Panc1 (cell line): ENCODE measurements at regions not wholly inside any gene's neighbourhood (a gene's known extent, or its start where the extent isn't known, plus 50 kb on each side); places are given as distances from the start of the nearest gene placed in this dataset.

Experiments used
- ATAC-seq: fragments of 200-7000 bp; cut with Tn5 transposase; 2 replicates; pipeline ENCODE4 v1.9.1; 2020; ENCODE audit warnings: mild to moderate bottlenecking, moderate library complexity
- BruUV-seq: library from RNA; stranded (reverse); fragments of 400-500 nt; replicated peaks from 2 replicates; lab custom pipeline; 2021; lab: Mats Ljungman, UMichigan
- CTCF ChIA-PET: fragments of 300-600 bp; sonication (Branson Sonifier 250); formaldehyde crosslinking; loops from one replicate; lab custom pipeline; 2022; ENCODE audit warnings: antibody characterized with exemption; lab: Charles Lee
- POLR2A ChIA-PET: fragments of 300-600 bp; sonication (Branson Sonifier 250); formaldehyde crosslinking; loops from one replicate; lab custom pipeline; 2022; ENCODE audit warnings: antibody characterized with exemption; lab: Charles Lee
- DNase-seq: peaks from one replicate; pipeline ENCODE4 v3.0.0-alpha.2; 2010; ENCODE audit warnings: low read depth, low spot score
- H3K27ac ChIP-seq: 2 replicates; pipeline ENCODE4 v1.5.1; 2011; ENCODE audit warnings: mild to moderate bottlenecking, low read length, inconsistent platforms
- H3K27me3 ChIP-seq: fragments of 200-500 bp; sonication (Bioruptor generic); 2 replicates; pipeline ENCODE4 v1.6.0; 2014; ENCODE audit warnings: low read length, inconsistent platforms; ENCODE audit not compliant: control insufficient read depth, insufficient read depth
- H3K36me3 ChIP-seq: fragments of 200-500 bp; sonication (Bioruptor generic); 2 replicates; pipeline ENCODE4 v1.5.1; 2014; ENCODE audit warnings: inconsistent platforms, mild to moderate bottlenecking, low read length, moderate library complexity; ENCODE audit not compliant: control insufficient read depth, insufficient read depth
- H3K4me1 ChIP-seq: 2 replicates; pipeline ENCODE4 v1.5.1; 2011; ENCODE audit warnings: inconsistent platforms, mild to moderate bottlenecking, low read length, moderate library complexity; ENCODE audit not compliant: control insufficient read depth, insufficient read depth
- H3K4me3 ChIP-seq, 2 experiments: 2 replicates each; pipeline ENCODE4 v1.5.1; 2011 to 2012; ENCODE audit warnings: low read depth in 2 of 2, low read length in 2 of 2, mild to moderate bottlenecking in 2 of 2, inconsistent platforms in 1 of 2, moderate library complexity in 1 of 2
- H3K9me3 ChIP-seq: fragments of 200-500 bp; sonication (Bioruptor generic); 2 replicates; pipeline ENCODE4 v1.5.1; 2014; ENCODE audit warnings: low read depth, mild to moderate bottlenecking, inconsistent platforms, low read length, moderate library complexity; ENCODE audit not compliant: control insufficient read depth, insufficient read depth
- CTCF ChIP-seq: fragments of 450-650 bp; IDR thresholded peaks from 2 replicates; pipeline ENCODE4 v1.5.1; 2017; ENCODE audit warnings: mild to moderate bottlenecking
- POLR2AphosphoS5 ChIP-seq: IDR thresholded peaks from 2 replicates; pipeline ENCODE4 v1.6.1; 2012; ENCODE audit warnings: mild to moderate bottlenecking, low read depth, low read length, moderate library complexity
- SIN3A ChIP-seq: IDR thresholded peaks from 2 replicates; pipeline ENCODE4 v1.6.1; 2012; ENCODE audit warnings: low read depth, mild to moderate bottlenecking, low read length, moderate library complexity, borderline replicate concordance; ENCODE audit not compliant: insufficient read depth
- TCF7L2 ChIP-seq: IDR thresholded peaks from 2 replicates; pipeline ENCODE4 v1.6.1; 2011; ENCODE audit warnings: mild to moderate bottlenecking, low read depth, low read length, inconsistent platforms
- in situ Hi-C: cut with HindIII; loops from 2 replicates; pipeline ENCODE4 v1.10.0; 2016; ENCODE audit warnings: low sequenced_read_pairs, low pct_unique_long_range_greater_than_20kb
- intact Hi-C: fragments of 100-400 bp; cut with micrococcal nuclease; formaldehyde crosslinking; loops from one replicate; pipeline ENCODE4 v1.10.0; 2022; ENCODE audit not compliant: unreplicated experiment
- TF ChIP-seq, protein P1 (sequence below), 2 experiments: IDR thresholded peaks; 2 replicates each; pipeline ENCODE4 v1.6.1; 2011 to 2012; ENCODE audit warnings: low read depth in 2 of 2, control low read depth in 1 of 2, low read length in 1 of 2, mild to moderate bottlenecking in 1 of 2, moderate library complexity in 1 of 2; ENCODE audit not compliant: insufficient read depth in 1 of 2

DNA sequence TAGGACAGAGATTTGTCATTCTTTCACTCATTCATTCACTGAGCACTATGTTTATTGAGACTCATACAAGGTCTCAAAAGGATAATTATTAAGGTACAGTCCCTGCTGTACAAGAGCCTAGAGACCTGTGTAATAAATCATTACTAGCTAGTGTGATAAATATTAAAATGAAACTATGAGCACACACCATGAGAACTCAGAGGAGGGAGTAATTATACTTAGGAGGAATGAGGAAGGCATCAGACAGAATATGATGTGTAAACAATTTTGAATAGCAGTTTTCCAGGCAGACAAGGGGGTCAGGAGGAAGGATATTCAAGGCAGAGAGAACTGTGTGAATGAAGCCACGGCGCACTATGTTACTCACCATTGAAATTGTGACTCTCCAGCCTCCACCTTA lies 300.8 kb upstream of the ISX start:
- DNase-seq (no peak), ATAC-seq (no peak)
- in situ Hi-C loops (no loop called here), intact Hi-C loops (no loop called here)
- no peak overlapping the region for H3K4me3 ChIP-seq
- ChIA-PET CTCF (no interaction called here), POLR2A (no interaction called here)
- no TSS peak for BruUV-seq
- no peaks in the 10 kb centered on the region for H3K9me3 ChIP-seq
- H3K36me3 ChIP-seq, result no peaks in the 10 kb centered on the region
- H3K27ac ChIP-seq, result no peak overlapping the region
- H3K27me3 ChIP-seq, result no peaks in the 10 kb centered on the region
- no peak for TF ChIP-seq SIN3A
- TF ChIP-seq TCF7L2, result no peak
- TF ChIP-seq, protein P1, sequence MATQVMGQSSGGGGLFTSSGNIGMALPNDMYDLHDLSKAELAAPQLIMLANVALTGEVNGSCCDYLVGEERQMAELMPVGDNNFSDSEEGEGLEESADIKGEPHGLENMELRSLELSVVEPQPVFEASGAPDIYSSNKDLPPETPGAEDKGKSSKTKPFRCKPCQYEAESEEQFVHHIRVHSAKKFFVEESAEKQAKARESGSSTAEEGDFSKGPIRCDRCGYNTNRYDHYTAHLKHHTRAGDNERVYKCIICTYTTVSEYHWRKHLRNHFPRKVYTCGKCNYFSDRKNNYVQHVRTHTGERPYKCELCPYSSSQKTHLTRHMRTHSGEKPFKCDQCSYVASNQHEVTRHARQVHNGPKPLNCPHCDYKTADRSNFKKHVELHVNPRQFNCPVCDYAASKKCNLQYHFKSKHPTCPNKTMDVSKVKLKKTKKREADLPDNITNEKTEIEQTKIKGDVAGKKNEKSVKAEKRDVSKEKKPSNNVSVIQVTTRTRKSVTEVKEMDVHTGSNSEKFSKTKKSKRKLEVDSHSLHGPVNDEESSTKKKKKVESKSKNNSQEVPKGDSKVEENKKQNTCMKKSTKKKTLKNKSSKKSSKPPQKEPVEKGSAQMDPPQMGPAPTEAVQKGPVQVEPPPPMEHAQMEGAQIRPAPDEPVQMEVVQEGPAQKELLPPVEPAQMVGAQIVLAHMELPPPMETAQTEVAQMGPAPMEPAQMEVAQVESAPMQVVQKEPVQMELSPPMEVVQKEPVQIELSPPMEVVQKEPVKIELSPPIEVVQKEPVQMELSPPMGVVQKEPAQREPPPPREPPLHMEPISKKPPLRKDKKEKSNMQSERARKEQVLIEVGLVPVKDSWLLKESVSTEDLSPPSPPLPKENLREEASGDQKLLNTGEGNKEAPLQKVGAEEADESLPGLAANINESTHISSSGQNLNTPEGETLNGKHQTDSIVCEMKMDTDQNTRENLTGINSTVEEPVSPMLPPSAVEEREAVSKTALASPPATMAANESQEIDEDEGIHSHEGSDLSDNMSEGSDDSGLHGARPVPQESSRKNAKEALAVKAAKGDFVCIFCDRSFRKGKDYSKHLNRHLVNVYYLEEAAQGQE (IDR thresholded peaks at IDR 0.05; ENCODE audit: insufficient read depth in 1 of 2, low read depth in 2 of 2, low read length in 1 of 2), result no peak
- no peak for TF ChIP-seq POLR2AphosphoS5
- no peak for TF ChIP-seq CTCF
- no peaks in the 10 kb centered on the region for H3K4me1 ChIP-seq

DNA sequence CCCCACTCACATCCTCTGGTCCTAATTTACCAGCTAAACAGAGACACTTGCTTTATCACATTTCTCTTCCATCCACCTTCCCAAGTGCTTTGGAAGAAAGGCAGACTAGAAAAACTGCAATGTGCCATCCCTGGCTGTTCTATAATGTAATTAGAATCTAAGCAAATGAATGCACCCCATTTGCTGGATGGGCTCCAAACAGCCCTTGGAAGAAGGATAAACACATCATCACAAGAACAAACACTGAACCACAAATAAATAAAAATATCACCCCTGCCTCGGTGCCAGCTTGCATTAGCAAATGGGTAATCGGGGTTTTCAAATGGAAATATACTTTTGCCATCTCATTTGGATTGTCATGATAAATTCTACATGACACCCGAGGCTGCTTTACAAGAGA lies 296.6 kb upstream of the ISX start:
- in situ Hi-C loops, result no loop called here

More for the DNA sequence above, 296.6 kb upstream of the ISX start:
- H3K27ac ChIP-seq, result no peak overlapping the region
- ChIA-PET CTCF (no interaction called here), POLR2A (no interaction called here)
- no peaks in the 10 kb centered on the region for H3K4me1 ChIP-seq
- intact Hi-C loops, result no loop called here
- no peaks in the 10 kb centered on the region for H3K36me3 ChIP-seq
- no peak overlapping the region for H3K4me3 ChIP-seq
- H3K9me3 ChIP-seq, result no peaks in the 10 kb centered on the region
- no peak for TF ChIP-seq SIN3A
- no peak for TF ChIP-seq TCF7L2
- TF ChIP-seq POLR2AphosphoS5, result no peak
- no peak for TF ChIP-seq CTCF
- TF ChIP-seq, protein P1 (IDR thresholded peaks at IDR 0.05; ENCODE audit: insufficient read depth in 1 of 2, low read depth in 2 of 2, low read length in 1 of 2), result no peak
- DNase-seq (no peak), ATAC-seq (no peak)
- no TSS peak for BruUV-seq
- no peaks in the 10 kb centered on the region for H3K27me3 ChIP-seq
